Endothelial cell (in vitro differentiated cells): ENCODE measurements at regions not wholly inside any gene's neighbourhood (a gene's known extent, or its start where the extent isn't known, plus 50 kb on each side); places are given as distances from the start of the nearest gene placed in this dataset.

Source experiments
- DNase-seq: peaks from one replicate; pipeline ENCODE4 v3.0.0; 2021; ENCODE audit warnings: low spot score
- H3K27ac Mint-ChIP-seq: one replicate; pipeline ENCODE4 v1.8.0; 2021; ENCODE audit warnings: mixed read lengths, inconsistent platforms; ENCODE audit not compliant: unreplicated experiment
- H3K27me3 Mint-ChIP-seq: one replicate; pipeline ENCODE4 v1.8.0; 2021; ENCODE audit warnings: mild to moderate bottlenecking, moderate library complexity, mixed read lengths, inconsistent platforms; ENCODE audit not compliant: unreplicated experiment
- H3K36me3 Mint-ChIP-seq: one replicate; pipeline ENCODE4 v1.8.0; 2021; ENCODE audit warnings: mild to moderate bottlenecking, low read depth, mixed read lengths, inconsistent platforms; ENCODE audit not compliant: unreplicated experiment
- H3K4me1 Mint-ChIP-seq: one replicate; pipeline ENCODE4 v1.8.0; 2021; ENCODE audit warnings: mild to moderate bottlenecking, mixed read lengths, inconsistent platforms; ENCODE audit not compliant: unreplicated experiment
- H3K4me3 Mint-ChIP-seq: one replicate; pipeline ENCODE4 v1.8.0; 2021; ENCODE audit warnings: mild to moderate bottlenecking, mixed read lengths, inconsistent platforms; ENCODE audit not compliant: unreplicated experiment
- H3K9me3 Mint-ChIP-seq: one replicate; pipeline ENCODE4 v1.8.0; 2021; ENCODE audit warnings: mixed read lengths, inconsistent platforms; ENCODE audit not compliant: unreplicated experiment
- TF ChIP-seq, protein P1 (sequence below): fragments of 200-600 bp; sonication (generic); IDR thresholded peaks from one replicate; pipeline ENCODE4 v1.5.0; 2021; ENCODE audit warnings: antibody characterized with exemption; ENCODE audit not compliant: unreplicated experiment

DNA sequence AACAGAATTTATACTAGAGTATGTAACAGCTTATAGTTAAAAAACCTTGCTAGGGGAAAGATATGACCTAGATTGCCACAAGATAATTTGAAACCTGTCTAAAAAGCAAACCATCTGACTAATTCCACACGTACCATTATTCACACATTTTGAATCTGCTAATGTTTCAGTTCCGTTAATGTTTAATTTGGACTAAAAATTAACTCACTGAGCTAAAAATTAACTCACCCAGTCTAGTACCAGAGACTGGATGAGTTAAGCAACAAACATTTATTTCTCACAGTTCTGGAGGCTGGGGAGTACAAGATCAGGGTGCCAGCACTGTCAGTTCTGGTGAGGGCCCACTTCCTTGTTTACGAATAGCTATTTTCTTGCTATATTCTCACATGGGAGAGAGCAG, 231.5 kb upstream of the DIAPH2 start:
- no peaks in the 10 kb centered on the region for H3K9me3 Mint-ChIP-seq
- no peaks in the 10 kb centered on the region for H3K27me3 Mint-ChIP-seq
- TF ChIP-seq, protein P1, sequence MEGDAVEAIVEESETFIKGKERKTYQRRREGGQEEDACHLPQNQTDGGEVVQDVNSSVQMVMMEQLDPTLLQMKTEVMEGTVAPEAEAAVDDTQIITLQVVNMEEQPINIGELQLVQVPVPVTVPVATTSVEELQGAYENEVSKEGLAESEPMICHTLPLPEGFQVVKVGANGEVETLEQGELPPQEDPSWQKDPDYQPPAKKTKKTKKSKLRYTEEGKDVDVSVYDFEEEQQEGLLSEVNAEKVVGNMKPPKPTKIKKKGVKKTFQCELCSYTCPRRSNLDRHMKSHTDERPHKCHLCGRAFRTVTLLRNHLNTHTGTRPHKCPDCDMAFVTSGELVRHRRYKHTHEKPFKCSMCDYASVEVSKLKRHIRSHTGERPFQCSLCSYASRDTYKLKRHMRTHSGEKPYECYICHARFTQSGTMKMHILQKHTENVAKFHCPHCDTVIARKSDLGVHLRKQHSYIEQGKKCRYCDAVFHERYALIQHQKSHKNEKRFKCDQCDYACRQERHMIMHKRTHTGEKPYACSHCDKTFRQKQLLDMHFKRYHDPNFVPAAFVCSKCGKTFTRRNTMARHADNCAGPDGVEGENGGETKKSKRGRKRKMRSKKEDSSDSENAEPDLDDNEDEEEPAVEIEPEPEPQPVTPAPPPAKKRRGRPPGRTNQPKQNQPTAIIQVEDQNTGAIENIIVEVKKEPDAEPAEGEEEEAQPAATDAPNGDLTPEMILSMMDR = no peak
- H3K4me1 Mint-ChIP-seq = no peaks in the 10 kb centered on the region
- DNase-seq = no peak
- H3K27ac Mint-ChIP-seq = no peak overlapping the region
- H3K36me3 Mint-ChIP-seq = no peaks in the 10 kb centered on the region
- no peak overlapping the region for H3K4me3 Mint-ChIP-seq

DNA sequence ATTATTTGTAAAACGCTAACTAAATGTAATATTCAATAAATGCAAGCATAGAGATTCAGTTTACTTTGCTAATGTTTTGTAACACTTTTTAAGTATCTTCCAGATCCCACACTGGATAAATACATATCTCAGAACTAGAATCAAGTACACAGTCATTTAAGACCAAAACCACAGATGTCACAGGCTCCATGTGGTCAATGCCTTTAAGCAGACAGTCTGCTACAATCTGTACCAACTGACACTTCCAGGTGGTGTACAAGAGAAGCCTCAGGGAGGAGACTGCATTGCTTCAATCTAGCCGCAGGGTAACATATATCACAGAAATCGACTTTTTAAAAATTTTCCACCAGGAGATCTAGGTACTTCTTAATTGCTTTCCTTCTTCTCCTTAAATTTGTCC, 229.6 kb upstream of the DIAPH2 start:
- H3K9me3 Mint-ChIP-seq = no peaks in the 10 kb centered on the region
- H3K27me3 Mint-ChIP-seq = no peaks in the 10 kb centered on the region
- H3K36me3 Mint-ChIP-seq = no peaks in the 10 kb centered on the region
- no peak overlapping the region for H3K27ac Mint-ChIP-seq
- TF ChIP-seq, protein P1 = no peak
- no peak overlapping the region for H3K4me3 Mint-ChIP-seq
- H3K4me1 Mint-ChIP-seq = no peaks in the 10 kb centered on the region
- no peak for DNase-seq

- H3K4me1 Mint-ChIP-seq = no peaks in the 10 kb centered on the region
- H3K36me3 Mint-ChIP-seq = no peaks in the 10 kb centered on the region
- DNase-seq = no peak
- TF ChIP-seq, protein P1 = no peak
- no peak overlapping the region for H3K27ac Mint-ChIP-seq
- no peaks in the 10 kb centered on the region for H3K9me3 Mint-ChIP-seq
- H3K4me3 Mint-ChIP-seq = no peak overlapping the region
- H3K27me3 Mint-ChIP-seq = no peaks in the 10 kb centered on the region
Observed at GRCh38 chrX:96464880-96465558, 219.6 kb upstream of the DIAPH2 start.

DNA sequence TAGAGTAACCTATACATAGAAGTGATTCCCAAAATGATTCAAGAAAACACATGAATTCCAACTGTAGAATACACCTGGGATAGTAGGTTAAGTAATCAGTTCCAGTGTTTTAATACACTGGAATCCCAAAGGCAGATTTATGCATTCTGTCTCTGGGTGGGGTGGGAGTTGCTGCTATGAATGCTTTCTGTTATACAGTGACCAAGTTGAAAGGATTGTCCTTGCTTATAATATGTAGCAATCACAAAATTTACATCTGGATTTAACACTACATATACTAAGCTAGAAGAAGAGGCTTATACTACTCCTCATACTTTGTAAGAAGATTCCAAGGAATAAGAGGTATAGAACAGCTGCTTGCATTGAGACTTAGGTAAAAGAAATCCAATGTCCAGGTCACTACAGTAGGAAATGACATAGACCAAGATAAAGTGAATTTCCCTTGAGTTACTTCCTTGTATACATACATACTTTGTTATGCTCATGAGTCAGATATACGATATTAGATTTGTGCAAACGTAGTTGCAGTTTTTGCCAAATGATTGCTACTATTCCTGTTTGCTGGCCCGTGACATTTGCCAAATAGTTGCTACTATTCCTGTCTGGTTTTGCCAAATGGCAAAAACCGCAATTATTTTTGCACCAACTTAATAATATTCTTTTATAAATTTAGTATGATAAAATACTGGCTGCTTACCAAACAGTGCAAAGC, 210.5 kb upstream of the DIAPH2 start:
- no peak overlapping the region for H3K4me3 Mint-ChIP-seq
- H3K36me3 Mint-ChIP-seq = no peaks in the 10 kb centered on the region
- H3K9me3 Mint-ChIP-seq = no peaks in the 10 kb centered on the region
- TF ChIP-seq, protein P1 = no peak
- no peak for DNase-seq
- H3K4me1 Mint-ChIP-seq = no peaks in the 10 kb centered on the region
- H3K27me3 Mint-ChIP-seq = no peaks in the 10 kb centered on the region
- no peak overlapping the region for H3K27ac Mint-ChIP-seq

DNA sequence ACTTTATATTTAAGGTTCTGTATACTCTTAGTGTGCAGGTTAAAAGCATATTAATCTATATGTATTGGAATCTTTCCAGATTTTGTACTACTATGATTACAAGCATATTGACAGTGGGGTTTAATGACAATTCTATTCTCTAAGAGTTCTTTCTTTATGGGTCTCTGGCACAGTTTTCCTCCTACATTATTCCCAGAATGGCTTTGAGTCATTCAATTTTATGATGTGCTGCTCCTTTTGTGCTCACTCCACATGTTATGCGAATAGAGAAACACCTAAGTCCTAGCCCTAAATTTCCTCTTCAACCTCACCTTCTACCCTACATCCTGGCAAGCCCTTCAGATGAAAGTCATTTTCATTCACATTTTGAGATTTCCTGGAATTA, 209.9 kb upstream of the DIAPH2 start:
- no peaks in the 10 kb centered on the region for H3K9me3 Mint-ChIP-seq
- no peaks in the 10 kb centered on the region for H3K27me3 Mint-ChIP-seq
- DNase-seq = no peak
- no peaks in the 10 kb centered on the region for H3K4me1 Mint-ChIP-seq
- H3K36me3 Mint-ChIP-seq = no peaks in the 10 kb centered on the region
- H3K4me3 Mint-ChIP-seq = no peak overlapping the region
- H3K27ac Mint-ChIP-seq = no peak overlapping the region
- TF ChIP-seq, protein P1 = no peak
